IPS-11a (cell line): ENCODE measurements at regions not wholly inside any gene's neighbourhood (a gene's known extent, or its start where the extent isn't known, plus 50 kb on each side); places are given as distances from the start of the nearest gene placed in this dataset.

Experiments
- H3K4me3 ChIP-seq: one replicate; pipeline ENCODE4 v1.5.1; 2013; ENCODE audit warnings: low read depth, low read length, control low read depth

- no peak overlapping the region for H3K4me3 ChIP-seq
Measured at GRCh38 chr10:128973221-128973620, 493.8 kb upstream of the MGMT start.

- no peak overlapping the region for H3K4me3 ChIP-seq
Measured at GRCh38 chr10:128976856-128977255, 490.2 kb upstream of the MGMT start.

DNA sequence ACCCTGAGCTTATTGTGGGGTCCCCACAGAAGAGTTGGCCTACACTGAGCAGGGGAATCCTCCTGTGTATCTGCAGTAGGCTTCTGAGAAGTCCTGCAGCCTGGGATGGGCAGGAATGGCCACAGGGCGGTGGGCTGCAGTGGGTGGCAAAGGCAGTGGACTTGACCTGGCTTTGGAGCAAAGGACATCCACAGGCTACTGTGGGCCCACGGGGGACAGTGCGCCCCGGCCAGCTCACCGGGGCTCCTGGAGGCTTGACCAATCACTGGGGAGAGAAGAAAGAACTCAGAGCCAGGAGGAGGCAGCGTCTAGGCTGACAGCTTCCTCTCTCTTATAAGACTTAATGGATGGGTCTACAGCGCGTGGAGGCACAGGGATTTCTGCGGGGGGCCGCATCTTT is 488.8 kb upstream of the MGMT start:
- H3K4me3 ChIP-seq, result no peak overlapping the region

GRCh38 chr10:128979405-128979804 is 487.6 kb upstream of the MGMT start:
- H3K4me3 ChIP-seq, result no peak overlapping the region

GRCh38 chr10:128981251-128981650 is 485.8 kb upstream of the MGMT start:
- H3K4me3 ChIP-seq, result no peak overlapping the region

- H3K4me3 ChIP-seq, result no peak overlapping the region
Measured at GRCh38 chr10:128981881-128982615, 485.0 kb upstream of the MGMT start.

DNA sequence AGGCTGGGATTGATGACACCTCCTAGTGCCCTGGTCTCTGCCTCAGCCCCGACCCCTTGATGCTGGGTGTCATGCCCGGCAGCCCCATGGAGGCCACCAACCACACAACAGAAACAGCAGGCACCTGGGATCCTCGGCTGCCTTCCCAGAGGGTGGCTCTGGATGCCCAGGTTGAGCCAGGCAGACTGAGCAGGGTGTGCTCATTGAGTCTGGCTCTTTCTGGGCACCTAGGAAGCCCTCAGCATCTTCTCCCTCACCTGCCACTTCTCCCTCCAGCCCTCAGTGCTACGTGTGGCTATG is 484.5 kb upstream of the MGMT start:
- H3K4me3 ChIP-seq, result no peak overlapping the region

GRCh38 chr10:128985036-128985435 is 482.0 kb upstream of the MGMT start:
- H3K4me3 ChIP-seq, result no peak overlapping the region

DNA sequence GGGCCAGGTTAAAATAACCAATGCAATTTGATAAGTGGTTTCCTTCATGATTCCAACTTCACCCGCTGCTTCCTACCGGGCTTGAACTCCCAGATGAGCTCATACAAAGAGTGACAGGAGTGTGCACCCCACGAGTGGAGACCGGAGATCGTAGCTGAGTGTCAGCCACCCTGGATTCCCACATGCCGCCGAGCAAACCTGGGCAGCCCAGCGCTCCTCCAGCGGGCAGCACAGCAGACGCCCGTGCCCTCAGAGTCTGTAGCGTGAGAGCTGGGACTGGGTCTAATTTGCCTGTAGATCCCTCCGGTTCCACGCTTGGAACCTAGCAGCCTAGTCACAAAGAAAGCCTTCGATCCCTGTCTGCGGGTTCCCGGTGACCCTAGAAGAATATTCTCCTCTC is 476.1 kb upstream of the MGMT start:
- H3K4me3 ChIP-seq, result no peak overlapping the region

DNA sequence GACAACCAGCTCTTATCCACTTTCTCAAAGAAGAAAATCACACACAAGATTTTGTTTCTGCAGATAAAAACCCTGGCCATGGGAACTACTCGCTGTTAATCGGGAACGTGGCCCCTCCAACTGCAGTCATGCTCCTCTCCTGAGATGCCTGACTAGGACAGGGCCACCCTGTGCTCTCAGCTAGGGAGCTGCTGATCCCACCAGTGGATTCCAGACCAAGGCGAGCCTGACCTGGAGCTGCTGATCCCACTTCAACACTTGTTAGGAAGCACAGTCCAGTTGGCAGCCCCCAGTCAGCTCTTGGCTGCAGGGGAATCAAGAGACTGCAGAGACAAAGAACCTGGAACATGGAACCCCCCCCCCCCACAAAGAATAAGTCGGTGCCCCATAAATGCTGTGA is 474.3 kb upstream of the MGMT start:
- H3K4me3 ChIP-seq, result no peak overlapping the region

GRCh38 chr10:128993443-128993842 is 473.6 kb upstream of the MGMT start:
- no peak overlapping the region for H3K4me3 ChIP-seq

DNA sequence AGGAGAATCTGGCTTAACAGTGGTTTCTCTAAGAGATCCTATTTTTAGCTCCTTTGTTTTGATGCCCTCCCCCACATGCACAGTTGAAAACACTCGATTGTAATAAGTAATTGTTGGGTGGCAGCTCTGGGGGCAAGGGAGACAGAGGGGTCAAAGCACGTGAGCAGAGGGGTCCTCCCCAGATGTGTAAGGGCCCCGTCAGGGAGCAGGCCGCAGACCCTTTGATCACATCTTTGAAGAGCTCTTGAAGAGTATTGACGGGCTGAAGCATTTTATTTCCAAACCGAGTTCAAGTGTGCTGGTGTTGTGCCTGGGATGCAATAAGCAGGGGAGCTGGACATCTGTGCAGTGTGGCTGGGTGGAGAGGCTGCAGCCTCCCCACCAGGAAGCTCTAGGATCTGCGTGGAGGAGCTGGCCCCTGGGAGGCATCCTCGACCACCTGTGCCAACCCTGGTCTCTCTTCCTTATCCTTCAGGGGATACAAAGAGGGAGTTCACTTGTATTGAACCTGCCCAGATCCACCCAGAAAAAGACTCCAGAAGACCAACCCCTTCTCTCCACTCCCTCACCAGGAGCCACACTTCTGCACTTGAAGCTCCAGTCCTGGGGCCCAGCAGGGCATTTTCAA is 473.0 kb upstream of the MGMT start:
- H3K4me3 ChIP-seq, result no peak overlapping the region

- no peak overlapping the region for H3K4me3 ChIP-seq
Measured at GRCh38 chr10:128994598-128995143, 472.4 kb upstream of the MGMT start.

DNA sequence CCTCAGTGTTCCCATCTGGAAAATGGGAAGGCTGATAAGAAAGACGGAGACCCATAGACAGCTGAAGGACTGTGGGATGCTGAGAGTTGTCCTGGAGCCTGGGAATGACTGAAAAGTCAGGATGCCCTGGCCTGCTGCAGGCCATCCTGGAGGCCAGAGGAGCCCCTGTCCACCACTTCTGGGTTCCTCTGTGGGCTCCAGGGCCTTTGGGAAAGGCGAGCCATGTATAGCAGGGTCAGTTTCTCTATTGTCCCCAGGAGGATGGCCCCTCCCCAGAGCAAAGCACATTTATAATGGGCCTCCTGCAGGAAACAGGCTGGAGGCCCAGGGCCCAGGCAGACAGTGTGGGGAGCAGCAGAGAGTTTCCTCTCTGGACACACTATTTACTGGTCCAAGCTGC is 471.4 kb upstream of the MGMT start:
- no peak overlapping the region for H3K4me3 ChIP-seq

DNA sequence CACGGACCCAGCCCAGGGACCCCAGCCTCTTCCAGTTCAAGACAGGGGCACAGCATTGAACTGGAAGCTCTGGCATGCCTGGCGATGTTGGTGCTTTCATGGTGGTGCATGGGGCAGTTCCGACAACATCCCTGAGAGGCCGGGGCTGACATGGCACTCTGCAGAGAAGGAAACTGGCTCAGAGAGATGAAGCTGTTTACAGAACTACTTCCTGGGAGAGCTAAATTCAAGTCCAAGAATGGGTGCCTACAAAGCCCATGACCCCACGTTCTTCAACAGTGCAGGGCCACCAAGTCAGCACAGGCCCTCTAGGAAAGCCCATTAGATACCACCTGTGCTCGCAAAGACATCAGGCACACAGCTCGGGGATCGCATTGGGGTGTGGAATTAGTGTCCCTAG is 470.9 kb upstream of the MGMT start:
- H3K4me3 ChIP-seq, result no peak overlapping the region

- no peak overlapping the region for H3K4me3 ChIP-seq
Measured at GRCh38 chr10:128998101-128998805, 468.8 kb upstream of the MGMT start.

GRCh38 chr10:129004398-129004797 is 462.6 kb upstream of the MGMT start:
- H3K4me3 ChIP-seq, result no peak overlapping the region

DNA sequence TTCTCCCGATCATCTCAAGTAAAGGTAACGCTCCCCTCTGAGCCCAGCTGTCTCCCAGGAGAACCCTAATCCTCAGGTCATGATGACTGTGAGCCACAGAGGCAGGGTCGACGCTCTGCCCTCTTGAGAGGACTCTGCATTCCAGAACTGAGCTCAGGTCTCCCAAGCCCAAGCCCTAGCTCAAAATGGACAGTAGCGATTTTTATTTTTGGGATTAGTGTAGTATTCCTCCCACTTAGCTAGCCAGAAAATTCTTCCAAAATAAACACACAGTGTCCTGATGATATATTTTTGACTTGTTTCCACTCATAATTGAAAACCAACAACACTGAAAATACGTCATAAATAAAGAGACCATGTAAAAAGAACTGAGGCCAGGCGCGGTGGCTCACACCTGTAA is 462.0 kb upstream of the MGMT start:
- no peak overlapping the region for H3K4me3 ChIP-seq

DNA sequence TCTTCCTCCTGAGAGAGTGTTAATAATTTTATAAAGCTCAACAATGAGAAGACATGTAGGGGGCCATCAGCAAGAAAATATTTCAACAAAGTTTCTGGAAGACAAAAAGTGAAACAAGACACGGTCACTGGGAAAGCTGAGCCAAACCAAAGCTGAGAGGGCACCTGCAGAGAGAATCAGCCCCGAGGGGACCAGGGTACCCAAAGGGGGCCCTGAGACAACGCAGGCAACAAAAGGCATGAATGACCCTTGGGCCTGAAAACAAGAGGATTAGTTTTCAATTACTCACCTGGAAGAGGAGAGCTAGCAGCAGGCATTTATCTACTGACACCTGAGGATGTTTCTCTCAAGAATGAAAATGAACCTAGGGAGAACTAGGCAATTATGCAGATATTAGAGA is 461.2 kb upstream of the MGMT start:
- H3K4me3 ChIP-seq, result no peak overlapping the region

DNA sequence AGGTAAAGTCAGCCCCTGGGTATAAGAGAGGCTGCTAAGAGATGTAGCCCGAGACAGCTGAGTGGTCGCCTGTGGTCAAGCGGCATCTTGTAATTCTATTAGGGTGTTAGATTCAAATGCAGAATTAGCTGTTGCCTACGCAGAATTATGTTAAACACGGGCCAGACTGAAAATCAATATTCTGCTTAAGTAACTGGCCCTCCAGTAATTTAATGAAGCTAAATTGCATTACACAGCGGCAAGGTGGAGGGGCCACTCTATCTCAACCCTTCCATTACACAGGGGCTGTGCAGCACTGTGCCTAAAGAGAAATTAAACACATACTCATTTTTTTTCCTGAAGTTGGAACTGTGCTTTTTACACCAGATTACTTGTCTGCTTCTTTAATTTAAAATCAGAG is 448.5 kb upstream of the MGMT start:
- no peak overlapping the region for H3K4me3 ChIP-seq

DNA sequence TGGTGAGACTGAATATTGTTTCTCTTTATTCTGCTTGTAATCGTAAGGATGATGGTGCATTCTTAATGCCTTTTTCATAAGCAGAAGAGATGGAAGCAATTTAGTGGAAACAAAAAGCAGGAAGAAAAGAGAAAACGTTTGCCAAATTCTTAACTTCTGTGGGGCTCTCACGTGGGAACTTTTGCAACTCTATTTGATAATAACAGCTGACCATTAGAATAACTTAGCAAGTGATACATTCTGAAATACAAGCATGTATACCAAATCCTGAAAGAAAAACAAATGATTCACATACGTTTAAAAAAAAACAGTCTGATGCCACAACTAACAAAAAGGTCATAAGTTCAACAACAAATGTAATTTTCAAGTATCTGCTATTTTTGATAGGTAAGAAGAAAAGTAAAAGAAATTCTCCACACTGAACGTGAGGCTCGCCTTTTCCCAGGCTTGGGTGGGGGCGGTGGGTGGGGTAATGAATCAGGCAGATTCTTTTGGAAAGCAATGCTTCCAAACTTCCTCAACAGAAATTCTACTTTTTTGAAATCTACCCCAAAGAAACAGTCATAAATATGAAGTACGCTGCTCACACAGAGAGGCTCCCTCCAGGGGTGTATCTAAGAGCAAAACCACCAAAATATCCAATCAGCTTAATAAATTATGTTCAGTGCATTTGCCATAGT is 446.2 kb upstream of the MGMT start:
- H3K4me3 ChIP-seq, result no peak overlapping the region
